HG03354 (cell line): ENCODE measurements at regions not wholly inside any gene's neighbourhood (a gene's known extent, or its start where the extent isn't known, plus 50 kb on each side); places are given as distances from the start of the nearest gene placed in this dataset.

Experiments
- ATAC-seq: cut with Tn5 transposase; IDR thresholded peaks from one replicate; pipeline ENCODE4 v1.9.1; 2021; ENCODE audit warnings: mild to moderate bottlenecking; ENCODE audit not compliant: unreplicated experiment, poor library complexity, severe bottlenecking

DNA sequence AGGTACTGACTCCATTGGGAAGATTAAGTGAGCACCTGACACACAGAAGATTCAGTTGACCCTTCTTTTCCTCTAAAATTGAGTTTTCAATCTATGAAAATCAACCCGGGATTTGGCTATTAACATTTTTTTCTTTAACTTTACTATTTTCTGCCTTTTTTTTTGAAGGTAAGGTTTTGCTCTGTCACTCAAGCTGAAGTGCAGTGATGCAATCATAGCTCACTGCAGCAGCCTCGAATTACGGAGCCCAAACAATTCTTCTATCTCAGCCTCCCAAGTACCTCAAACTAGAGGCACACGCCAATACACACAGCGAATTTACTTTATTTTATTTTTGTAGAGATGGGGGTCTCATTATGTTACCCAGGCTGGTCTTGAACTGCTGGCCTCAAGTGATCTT, 1029.5 kb downstream of the MCTP2 start:
- ATAC-seq: no peak

DNA sequence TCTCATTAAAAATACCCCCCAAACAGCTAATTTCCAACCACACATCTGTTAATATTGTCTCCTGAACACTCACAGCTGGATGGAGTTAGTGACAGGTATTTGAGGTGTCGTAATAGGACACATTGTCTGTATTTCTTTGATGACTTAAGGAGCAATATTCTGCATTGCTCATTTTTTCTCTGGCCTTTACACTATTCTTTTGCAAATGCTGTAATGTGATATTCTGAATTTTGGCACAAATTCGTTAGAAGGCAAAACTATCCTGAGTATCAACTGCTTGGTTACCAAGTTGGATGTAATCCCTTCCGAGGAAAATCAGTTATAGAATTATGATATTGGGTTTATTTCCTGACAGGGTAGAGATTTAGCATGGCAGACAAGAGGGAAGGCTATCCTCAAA, 1030.2 kb downstream of the MCTP2 start:
- ATAC-seq: no peak

DNA sequence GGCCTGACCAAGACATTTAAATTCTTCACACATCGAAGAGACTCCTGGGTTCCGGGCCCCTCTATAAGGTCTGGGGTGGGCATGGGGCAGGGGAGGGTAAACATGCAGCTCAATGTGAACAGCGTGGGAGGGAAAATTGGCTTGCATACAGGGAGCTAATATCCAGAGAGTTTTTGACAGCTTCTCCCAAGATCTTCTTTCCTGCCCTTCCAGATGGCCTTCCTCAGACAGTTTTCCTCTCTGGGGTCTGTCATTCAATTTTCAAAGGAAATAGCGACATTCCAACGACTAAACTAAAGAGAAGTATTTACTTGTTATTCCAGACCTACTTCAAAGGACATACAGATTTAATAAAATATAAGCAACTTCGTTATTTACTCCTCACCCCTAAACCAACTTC, 1030.6 kb downstream of the MCTP2 start:
- ATAC-seq: no peak

DNA sequence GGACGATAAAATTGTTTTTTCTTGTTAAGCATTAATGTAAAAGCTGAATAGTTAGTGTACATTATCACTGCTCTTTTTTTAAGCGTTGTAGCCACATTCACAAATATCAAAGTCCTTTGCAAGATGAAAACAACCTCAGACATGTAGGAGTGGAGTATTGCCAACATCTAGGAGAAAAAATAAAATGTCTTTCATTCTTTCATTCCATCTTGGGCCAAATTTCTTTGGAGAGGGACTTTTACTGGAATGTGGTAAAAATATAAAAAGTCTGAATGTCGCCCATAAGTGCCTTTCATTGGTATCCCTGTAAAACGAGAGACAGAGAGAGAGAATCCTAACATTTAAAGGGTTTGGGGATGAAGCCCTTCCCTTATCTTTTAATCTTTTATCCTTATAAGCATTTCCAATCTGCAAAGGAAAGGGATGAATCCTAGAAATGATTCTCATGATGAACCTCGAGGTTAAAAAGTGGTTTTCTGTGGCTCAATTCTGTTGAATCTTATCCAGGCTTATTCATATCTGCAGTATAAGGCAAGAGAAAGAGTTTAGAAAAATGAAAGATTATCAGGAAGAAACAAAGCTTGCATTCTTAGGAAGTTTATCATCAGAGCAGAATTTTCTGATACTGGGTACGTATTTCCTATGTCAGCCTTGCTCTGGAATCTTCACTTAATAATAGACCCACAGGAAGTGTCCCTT, 1031.7 kb downstream of the MCTP2 start:
- no peak for ATAC-seq

DNA sequence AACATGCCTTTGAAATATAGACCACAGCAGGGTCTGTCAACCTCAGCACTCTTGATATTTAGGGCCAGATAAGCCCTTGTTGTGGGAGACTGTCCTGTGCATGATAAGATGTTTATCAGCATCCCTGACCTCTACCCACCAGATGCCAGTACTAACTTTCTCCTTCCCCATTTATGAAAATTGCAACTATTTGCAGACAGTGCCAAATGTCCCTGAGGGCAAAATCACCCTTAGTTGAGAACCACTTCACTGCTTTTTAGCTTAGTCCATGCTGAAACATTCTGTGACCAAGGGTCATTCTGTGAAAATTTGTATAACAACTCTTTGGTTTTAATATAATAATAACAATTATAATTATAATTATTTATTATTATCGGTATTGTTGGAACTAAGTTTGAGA, 1032.4 kb downstream of the MCTP2 start:
- no peak for ATAC-seq

DNA sequence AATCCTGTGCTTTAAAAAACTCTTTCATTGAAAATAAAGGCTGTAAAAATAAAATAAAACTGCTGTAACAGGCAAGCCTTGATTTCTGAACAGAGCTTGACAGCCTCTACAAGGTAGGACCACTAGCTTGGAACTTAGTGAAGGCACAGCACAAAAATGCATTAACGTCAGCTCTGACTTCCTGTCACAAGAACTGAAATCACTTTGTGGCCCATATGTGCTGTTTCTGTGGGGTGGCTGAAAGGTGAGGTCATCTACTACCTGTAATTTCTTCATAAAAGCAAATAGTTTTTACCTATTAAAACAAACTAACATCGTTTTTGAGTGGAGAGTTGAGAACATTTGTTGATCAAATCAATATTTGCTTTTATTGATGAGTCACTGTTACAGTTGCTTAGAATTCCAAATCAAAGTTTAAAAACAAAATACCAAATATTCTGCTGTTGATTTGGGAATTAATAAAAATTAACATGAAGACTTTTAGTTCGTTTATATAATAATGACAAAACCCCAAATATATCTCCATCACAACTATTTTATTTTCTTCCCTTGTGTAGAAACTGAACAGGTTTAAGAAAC, 1034.1 kb downstream of the MCTP2 start:
- no peak for ATAC-seq

DNA sequence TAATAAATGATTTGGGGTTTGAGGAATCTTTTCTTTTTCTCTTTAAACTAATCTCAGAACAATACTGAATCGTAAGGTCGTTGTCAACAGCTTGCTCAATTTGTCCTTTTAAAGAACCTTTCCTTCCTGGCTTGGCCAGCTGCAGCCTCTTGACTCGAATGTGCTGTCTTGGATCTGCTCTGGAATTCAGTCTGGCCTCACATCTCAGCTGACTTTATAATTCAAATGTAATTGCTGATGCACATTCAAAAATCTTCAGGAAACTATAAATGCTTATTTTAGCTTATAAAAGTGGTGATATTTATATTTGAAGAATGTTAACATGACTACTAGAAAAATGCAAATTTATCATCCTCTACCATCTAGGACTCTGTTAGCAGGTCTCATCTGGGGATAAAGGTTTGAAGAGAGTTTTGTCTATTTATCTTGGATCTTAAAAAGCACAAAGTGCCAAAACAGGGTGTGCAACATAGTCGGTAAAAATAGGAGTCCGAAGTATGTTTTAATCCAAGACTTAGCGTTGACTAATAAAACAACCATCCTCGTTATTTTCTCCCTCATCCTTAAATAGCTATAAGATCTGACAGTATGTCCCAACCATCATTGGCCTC, 1035.2 kb downstream of the MCTP2 start:
- no peak for ATAC-seq

DNA sequence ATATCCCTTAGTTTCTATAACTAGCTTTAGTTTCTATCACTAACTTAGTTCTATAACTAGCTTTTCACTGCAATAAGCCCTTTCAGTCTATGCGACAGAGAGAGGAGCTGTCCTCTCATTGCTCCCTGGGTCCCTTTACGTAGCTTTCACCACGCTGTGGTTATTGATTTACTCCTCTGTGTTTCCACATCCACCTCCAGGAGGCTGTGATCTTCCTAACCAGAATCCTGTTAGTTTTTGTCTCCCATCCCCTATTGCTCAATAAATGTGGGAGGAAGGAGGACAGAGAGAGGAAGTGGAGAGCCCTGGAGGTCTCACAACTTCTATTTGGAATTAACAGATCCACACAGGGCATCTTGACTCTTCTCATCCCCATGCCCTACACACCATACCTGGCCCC, 1036.1 kb downstream of the MCTP2 start:
- ATAC-seq: no peak

DNA sequence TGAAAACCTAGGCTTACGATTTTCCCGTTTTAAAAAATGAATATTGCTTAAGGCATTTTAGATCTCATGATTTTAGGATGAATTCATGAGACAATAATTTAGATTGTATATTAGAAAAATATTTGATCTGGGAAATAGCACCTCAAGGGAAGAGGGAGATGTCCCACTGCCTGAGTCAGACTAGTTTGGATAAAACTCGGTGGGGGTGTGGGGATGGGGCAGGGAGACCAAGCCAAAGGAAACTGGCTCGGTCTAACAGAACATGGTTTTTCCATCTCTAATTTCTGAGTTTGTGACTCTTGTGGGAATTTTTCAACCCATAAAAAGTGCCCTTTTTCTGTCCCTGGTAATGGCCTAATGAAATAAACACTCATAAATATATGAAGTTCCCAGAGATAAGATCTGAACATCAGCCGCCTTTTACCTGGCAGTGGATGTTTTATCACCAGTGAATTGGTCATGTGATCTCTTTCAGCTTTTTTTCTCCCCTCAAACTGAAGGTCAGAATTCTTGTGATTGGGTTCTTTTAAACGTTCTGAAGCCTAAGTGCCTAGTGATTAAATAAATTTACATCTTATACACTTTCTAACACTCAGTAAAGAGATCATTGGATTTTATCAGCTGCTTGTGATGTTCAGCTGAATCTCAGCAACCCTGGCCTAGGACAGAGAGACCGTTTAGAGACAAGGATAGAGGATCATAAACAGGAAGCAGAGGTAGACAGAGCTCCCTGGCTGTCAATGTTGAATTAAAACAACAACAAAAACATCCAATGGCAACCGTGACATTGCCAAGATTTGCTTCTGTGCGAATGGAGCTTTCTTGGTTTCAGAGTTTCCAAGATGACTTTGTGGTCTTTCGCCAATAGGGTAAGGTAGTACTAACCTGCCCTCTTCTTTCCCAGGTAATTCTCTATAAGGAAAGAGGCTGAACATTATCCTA, 1038.2 kb downstream of the MCTP2 start:
- no peak for ATAC-seq

DNA sequence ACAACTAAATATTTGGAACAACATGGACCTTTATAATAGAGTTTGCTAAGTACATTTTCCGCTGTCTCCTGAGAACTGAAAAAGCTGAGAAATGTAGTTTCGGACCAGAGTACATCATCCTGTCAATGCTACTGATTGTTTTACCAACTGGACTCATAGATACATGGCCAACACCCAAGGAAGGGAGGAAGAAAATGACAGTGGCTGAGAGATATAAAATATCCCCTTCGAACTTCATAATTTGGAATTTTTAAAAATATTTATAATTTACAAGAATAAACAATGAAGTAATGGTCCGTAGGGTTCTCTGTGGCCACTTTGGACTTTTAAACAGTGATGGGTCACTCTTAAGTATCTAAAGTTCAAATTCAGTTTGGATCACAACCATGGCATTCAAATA, 1042.7 kb downstream of the MCTP2 start:
- no peak for ATAC-seq

DNA sequence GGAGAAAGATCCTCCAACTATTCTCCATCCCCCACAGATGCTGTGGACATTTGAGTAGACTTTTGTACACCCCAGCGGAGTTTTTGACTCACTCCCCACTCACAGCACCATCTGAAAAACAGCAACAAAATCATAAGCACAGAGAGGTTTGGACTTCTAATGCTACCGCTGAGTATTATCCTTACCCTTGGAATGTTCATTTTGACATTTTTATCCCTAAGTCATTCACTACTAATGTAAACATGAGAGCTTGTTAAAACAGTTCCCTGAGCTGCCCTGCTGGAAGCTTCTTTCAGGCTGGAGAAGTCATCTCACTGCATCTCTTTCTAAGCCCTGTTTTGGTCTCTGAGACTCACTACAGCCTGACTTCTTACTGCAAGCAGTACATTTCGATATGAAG, 1045.9 kb downstream of the MCTP2 start:
- ATAC-seq: no peak

DNA sequence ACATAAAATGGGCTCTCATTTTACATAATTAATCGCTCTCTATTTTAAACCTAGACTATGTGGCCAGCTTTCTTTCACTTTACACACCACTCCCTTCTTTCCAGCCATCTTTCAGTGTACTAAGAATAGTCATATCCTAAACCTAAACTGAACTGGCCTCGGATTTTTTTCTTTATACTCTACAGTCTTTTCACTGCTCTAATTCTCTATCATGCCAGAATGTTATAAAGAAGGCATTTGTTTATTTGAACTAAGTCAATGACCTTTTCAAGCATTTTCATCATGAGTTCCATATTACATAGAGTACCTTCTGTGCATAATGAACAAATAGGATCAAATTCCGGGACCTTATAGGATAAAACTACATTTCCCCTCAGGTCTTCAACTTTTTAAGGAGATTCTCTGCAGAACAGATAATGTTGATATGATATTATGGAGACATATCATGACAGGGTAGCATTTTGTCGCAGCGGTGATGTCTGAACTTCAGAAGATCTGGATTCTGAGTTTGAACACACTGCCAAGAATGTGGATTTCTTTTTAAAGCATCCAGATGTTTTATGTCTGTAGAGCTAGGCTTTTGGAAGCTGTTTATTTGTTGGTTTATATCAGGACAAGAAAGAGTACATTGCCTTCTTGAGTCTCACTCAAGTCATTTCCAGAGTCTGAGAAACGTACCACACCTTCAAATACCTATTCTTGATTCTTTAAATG, 1047.3 kb downstream of the MCTP2 start:
- ATAC-seq: no peak

DNA sequence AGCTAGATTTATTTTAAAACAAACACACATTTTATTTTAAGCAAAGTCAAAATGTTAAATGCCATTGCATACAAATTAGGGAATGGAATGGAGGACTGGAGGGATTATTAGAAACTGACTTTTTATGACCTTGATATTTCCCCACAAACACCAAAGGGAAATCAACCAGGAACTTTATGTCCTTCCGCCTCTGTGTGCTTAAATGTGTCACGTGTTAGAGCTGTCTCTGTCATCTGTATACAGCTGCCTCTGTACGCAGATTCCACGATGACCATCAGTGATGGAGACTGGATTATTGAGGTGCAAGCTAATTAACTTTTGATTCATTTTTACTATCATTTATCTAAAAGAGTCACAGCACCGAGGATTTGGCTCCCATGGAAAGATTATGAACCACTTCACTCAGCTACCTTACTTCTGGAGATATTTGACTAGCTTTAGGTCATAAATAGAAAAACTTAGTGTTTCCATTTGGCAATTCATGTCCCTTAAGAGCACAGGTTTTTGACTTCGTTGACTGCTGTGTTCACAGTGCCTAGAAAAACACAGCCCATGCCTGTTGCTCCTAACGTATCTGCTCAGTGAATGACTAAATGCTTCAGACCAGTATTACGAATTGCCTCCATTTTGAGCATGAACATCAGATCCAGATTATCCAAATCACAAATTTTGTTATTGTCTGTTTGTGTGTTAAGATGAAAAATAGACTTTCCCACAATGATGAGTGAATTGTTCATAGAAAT, 1048.1 kb downstream of the MCTP2 start:
- no peak for ATAC-seq

DNA sequence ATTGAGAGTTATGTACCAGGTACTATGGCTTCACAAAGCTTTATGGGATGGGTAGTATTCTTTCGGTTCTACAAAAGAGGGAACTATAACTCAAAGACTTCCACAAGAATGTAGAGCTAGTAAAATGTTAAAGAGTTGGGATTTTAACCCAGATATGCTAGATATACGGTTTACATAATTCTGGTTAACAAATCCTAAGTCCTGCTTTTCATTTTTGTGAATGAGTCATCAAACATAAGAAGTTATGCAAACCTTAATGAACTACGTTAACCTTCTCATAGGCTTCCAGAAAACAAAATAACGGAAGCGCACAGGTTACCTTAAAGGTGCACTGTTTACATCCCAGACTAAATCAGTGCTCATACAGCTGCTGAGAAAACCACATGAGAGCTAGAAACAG, 1049.3 kb downstream of the MCTP2 start:
- ATAC-seq: no peak

DNA sequence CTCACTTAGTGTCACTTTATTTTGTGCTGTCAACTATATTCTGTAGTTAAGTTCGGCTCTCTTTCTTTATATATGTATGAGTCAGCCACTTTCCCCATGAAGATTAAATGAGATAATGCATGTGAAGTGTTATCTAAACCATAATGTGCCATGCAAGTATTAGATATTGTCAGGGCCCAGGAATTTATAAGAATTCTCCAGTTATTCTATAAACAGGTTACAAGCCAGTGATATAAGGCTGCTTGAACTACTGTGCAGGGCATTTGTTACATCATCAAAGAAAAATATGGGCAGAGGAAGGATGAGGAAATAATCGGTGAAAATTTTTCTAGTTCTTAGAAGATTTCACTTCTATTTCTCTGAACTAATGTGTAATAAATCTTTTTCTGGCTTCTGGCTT, 1049.0 kb upstream of the NR2F2 start:
- no peak for ATAC-seq

DNA sequence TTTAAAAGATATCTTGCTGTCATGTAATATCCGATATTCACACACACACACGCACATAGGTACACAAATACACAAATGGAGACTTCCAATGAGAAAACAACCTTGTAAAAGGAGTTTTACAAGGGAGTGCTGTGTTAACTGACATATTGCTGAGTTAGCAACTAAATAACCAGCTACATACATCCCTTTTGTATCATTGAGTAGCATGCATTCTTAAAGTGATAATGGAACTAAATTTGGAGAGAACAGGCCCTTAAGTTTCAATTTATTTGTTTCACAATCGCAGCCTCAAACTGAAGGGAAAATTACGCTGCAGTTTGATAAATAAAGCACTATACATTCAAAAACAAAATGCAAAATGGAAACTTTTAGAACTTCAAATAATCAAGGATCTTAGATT, 1046.0 kb upstream of the NR2F2 start:
- ATAC-seq: no peak

DNA sequence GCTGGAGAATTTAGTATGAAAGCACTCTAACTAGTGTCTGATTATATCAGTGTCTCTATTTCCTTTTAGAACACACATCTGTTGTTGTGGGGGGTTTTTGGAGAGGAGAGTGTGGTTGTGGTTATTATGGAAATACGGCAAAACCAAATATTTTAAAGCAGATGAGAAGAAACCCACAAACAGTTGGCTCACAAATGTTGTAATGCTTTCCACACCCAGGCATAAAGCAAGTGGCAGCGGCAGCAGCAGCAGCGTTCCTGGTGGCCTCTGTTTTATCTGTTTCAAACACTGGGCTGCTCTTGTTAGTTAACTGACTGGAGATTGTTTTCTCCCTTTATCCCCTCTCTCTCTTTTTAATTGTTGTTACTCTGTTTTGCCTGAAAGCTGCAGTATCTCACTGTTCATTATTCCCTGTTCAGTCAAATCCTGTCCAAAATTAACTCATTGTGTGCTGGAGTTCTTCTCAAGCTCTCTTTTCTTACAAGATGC, 1045.5 kb upstream of the NR2F2 start:
- peak; percentile 71 for ATAC-seq

DNA sequence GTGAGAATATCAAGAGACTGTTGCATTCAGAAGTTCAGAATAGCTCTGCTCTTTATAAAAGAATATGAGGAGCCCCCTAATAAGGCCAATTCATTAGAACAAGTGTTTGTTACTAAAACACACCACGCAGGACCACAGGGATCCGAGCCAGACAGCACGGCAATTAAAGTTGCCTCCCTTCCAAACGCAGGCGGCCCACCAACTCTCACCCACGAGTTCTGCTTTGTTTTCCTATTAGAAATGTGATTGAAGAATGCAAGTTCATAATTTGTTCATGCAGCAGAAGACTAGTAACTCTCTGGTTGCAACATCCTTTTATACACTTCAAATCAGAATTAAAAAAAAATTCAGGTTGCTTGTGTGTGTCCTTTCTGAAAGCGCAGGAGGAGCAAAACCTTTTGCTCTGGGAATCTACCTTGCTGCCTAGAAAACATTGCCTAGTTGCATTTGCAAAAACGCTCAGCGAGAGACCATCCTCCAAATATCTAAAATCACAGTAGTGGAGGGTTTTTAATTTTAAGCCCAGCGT, 1044.1 kb upstream of the NR2F2 start:
- ATAC-seq: no peak

DNA sequence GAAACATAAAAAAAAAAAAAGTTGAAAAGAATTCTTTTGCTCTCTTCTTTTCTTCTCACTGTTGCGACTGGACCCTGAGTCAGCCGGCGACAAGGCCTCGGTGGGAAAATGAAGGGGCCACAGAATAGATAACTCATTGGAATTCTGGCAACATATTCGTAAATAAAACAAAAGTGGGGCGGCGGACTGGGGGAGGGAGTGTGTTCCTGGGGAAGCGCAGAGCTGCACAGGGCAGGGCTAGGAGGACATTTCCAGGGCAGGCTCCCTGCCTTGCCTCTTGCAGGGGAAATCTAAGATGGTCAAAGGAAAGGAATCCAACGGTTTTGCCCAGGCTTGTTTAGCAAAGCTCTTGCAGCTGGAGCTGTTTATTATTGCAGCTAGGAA, 1042.8 kb upstream of the NR2F2 start:
- no peak for ATAC-seq
